Spleen (tissue), 11 donors: ENCODE measurements at regions not wholly inside any gene's neighbourhood (a gene's known extent, or its start where the extent isn't known, plus 50 kb on each side); places are given as distances from the start of the nearest gene placed in this dataset.
A peak's percentile ranks its signal among the peaks of the same experiment; 100 is the strongest.
"Not testable (repeated sequence)": the region's sequence is repeated elsewhere in the genome, so short reads cannot be mapped to it uniquely, and the experiment has no call there.

ENCODE experiments used
- DNase-seq: peaks from one replicate; pipeline ENCODE4 v3.0.0-alpha.2; 2020
- H3K27ac ChIP-seq, 8 donors: fragments of 200-600 bp; sonication (generic) in 7 of 8; 1 replicate in 4 of 8; 2 replicates in 4 of 8; pipeline versions ENCODE4 v1.5.0 to v1.8.0; 2016 to 2021; ENCODE audit warnings: inconsistent platforms in 4 of 8, mild to moderate bottlenecking in 4 of 8, moderate library complexity in 1 of 8
- H3K27me3 ChIP-seq, 7 donors: fragments of 200-600 bp; sonication (generic) in 6 of 7; replicated peaks in 1 of 7; 1 replicate in 4 of 7; 2 replicates in 3 of 7; pipeline versions ENCODE4 v1.5.0 to v1.8.0; 2016 to 2021; ENCODE audit warnings: inconsistent platforms in 3 of 7, mild to moderate bottlenecking in 1 of 7
- H3K36me3 ChIP-seq, 6 donors: fragments of 200-600 bp; sonication (generic) in 5 of 6; 1 replicate in 4 of 6; 2 replicates in 2 of 6; pipeline versions ENCODE4 v1.5.0 to v1.8.0; 2016 to 2021; ENCODE audit warnings: inconsistent platforms in 2 of 6
- H3K4me1 ChIP-seq, 6 donors: fragments of 200-600 bp; sonication (generic) in 5 of 6; 1 replicate in 3 of 6; 2 replicates in 3 of 6; pipeline versions ENCODE4 v1.5.0 to v1.8.0; 2016 to 2021; ENCODE audit warnings: inconsistent platforms in 3 of 6
- H3K4me3 ChIP-seq, 8 donors: fragments of 200-600 bp; sonication (generic) in 7 of 8; 1 replicate in 4 of 8; 2 replicates in 4 of 8; pipeline versions ENCODE4 v1.5.0 to v1.8.0; 2016 to 2021; ENCODE audit warnings: inconsistent platforms in 4 of 8, mild to moderate bottlenecking in 4 of 8, moderate library complexity in 2 of 8
- H3K9me3 ChIP-seq, 8 donors: fragments of 200-600 bp; sonication (generic) in 7 of 8; 1 replicate in 4 of 8; 2 replicates in 4 of 8; pipeline versions ENCODE4 v1.5.0 to v1.8.0; 2016 to 2021; ENCODE audit warnings: inconsistent platforms in 4 of 8
- POLR2A ChIP-seq, 3 donors: fragments of 450-650 bp; IDR thresholded peaks; one replicate each; pipeline ENCODE4 v1.5.1; 2017; ENCODE audit warnings: antibody characterized with exemption in 3 of 3, mild to moderate bottlenecking in 1 of 3
- POLR2AphosphoS5 ChIP-seq, 3 donors: sonication (generic); formaldehyde crosslinking; IDR thresholded peaks; one replicate each; pipeline ENCODE4 v1.5.1; 2017; ENCODE audit warnings: antibody characterized with exemption in 3 of 3
- WGBS, 5 donors: extraction: QIAGEN DNeasy Blood & Tissue Kit in 3 of 5; methylation state at CpG; one replicate each; pipeline versions ENCODE4 v1.1.5 to v1.1.7; 2013 to 2018; 5-methylcytosine and 5-hydroxymethylcytosine counted together
- intact Hi-C: fragments of 100-400 bp; cut with DNase I; formaldehyde crosslinking; loops from one replicate; pipeline ENCODE4 v1.15.0; 2023; ENCODE audit warnings: low total_unique reads
- TF ChIP-seq, protein P1 (sequence below), 11 experiments: fragments of 200-600 bp in 7 of 11; fragments of 450-650 bp in 4 of 11; sonication (generic) in 4 of 11; IDR thresholded peaks in 8 of 11; conservative IDR thresholded peaks in 3 of 11; 1 replicate in 7 of 11; 2 replicates in 4 of 11; pipeline versions ENCODE4 v1.4.0 to v1.8.0; 2016 to 2021; ENCODE audit warnings: antibody characterized with exemption in 11 of 11, inconsistent platforms in 4 of 11, mild to moderate bottlenecking in 1 of 11
- donor health status: healthy with polysubstance abuse.
- donor health status: DM: no; HTN: no; CAD: no; lungs with moderate emphysema.
- donor health status: DM: no; HTN: no; CAD: no.
- donor health status: Bipolar disorder and iron deficiency.
- donor health status: healthy.
- donor health status: DM: no; HTN: no; CAD: no.
- donor health status: DM: yes; HTN: yes; CAD: no.

- no peak for DNase-seq
- 14 to 30% (median 27%) methylated on average over 3 of the region's 3 CpGs for WGBS, 5 donors
- H3K4me3 ChIP-seq: no peak overlapping the region
- intact Hi-C loops: no loop called here
- H3K4me1 ChIP-seq: peaks cover 0 to 37% (median 13%) of the 10 kb centered on the region in 6 donors
- peaks cover 0 to 31% (median 24%) of the 10 kb centered on the region in 8 donors for H3K9me3 ChIP-seq
- H3K27me3 ChIP-seq: no peaks in the 10 kb centered on the region
- peak in 1 of 3 donors; percentile 15 for TF ChIP-seq POLR2AphosphoS5 (IDR thresholded peaks at IDR 0.05)
- TF ChIP-seq, protein P1, sequence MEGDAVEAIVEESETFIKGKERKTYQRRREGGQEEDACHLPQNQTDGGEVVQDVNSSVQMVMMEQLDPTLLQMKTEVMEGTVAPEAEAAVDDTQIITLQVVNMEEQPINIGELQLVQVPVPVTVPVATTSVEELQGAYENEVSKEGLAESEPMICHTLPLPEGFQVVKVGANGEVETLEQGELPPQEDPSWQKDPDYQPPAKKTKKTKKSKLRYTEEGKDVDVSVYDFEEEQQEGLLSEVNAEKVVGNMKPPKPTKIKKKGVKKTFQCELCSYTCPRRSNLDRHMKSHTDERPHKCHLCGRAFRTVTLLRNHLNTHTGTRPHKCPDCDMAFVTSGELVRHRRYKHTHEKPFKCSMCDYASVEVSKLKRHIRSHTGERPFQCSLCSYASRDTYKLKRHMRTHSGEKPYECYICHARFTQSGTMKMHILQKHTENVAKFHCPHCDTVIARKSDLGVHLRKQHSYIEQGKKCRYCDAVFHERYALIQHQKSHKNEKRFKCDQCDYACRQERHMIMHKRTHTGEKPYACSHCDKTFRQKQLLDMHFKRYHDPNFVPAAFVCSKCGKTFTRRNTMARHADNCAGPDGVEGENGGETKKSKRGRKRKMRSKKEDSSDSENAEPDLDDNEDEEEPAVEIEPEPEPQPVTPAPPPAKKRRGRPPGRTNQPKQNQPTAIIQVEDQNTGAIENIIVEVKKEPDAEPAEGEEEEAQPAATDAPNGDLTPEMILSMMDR (IDR thresholded peaks at IDR 0.05 in 8 of 11, conservative IDR thresholded peaks at IDR 0.05 in 3 of 11): no peak
- H3K36me3 ChIP-seq: no peaks in the 10 kb centered on the region
- peak overlapping the region in 7 of 8 donors; percentile 35 to 82 (median 76) for H3K27ac ChIP-seq
Observed at GRCh38 chr2:111624411-111625156, 259.4 kb downstream of the ANAPC1 start.

DNA sequence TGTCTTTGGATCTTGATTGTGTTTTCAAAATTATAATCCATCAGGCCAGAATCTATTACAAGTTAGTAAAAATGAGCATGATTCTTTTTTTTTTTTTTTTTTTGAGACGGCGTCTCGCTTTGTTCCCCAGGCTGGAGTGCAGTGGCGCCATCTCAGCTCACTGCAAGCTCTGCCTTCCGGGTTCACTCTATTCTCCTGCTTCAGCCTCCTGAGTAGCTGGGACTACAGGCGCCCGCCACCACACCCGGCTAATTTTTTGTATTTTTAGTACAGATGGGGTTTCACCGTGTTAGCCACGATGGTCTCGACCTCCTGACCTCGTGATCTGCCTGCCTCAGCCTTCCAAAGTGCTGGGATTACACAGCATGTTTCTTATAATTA is 258.8 kb downstream of the ANAPC1 start:
- H3K27me3 ChIP-seq, DNase-seq, H3K36me3 ChIP-seq, H3K4me3 ChIP-seq, intact Hi-C loops: not testable (repeated sequence)
- peaks cover 0 to 37% (median 13%) of the 10 kb centered on the region in 6 donors for H3K4me1 ChIP-seq
- H3K27ac ChIP-seq: peak overlapping the region in 7 of 8 donors; percentile 35 to 82 (median 76)
- WGBS, 5 donors: 45 to 60% (median 56%) methylated on average over 10 to 12 of the region's 12 CpGs
- H3K9me3 ChIP-seq: peaks cover 0 to 37% (median 29%) of the 10 kb centered on the region in 8 donors

- Histone ChIP-seq H3K27me3 (no peaks in the 10 kb centered on the region), H3K36me3 (no peaks in the 10 kb centered on the region), H3K4me1 (peaks cover 0 to 37% (median 13%) of the 10 kb centered on the region in 6 donors), H3K27ac (peak overlapping the region in 6 of 8 donors; percentile 52 to 82 (median 77)), H3K9me3 (peaks cover 0 to 48% (median 35%) of the 10 kb centered on the region in 8 donors), H3K4me3 (no peak overlapping the region)
- intact Hi-C loops: no loop called here
- WGBS, 5 donors: 85 to 94% (median 90%) methylated on average over 2 of the region's 2 CpGs
- TF ChIP-seq POLR2A (IDR thresholded peaks at IDR 0.05): no peak
- TF ChIP-seq, protein P1 (IDR thresholded peaks at IDR 0.05 in 8 of 11, conservative IDR thresholded peaks at IDR 0.05 in 3 of 11): no peak
- no peak for TF ChIP-seq POLR2AphosphoS5 (IDR thresholded peaks at IDR 0.05)
- no peak for DNase-seq
Observed at GRCh38 chr2:111626037-111626864, 257.7 kb downstream of the ANAPC1 start.

DNA sequence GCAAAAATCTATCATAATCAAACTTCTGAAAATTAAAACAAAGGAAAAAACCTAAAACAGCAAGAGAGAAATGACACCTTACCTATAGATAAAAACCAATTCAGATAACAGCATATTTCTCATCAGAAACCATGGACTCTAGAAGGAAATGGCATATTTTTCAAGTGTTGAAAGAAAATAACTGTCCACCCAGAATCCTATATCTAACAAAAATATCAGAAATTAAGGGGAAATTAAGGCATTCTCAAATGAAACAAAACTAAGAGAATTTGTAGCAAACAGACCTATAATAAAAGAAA is 257.2 kb downstream of the ANAPC1 start:
- Histone ChIP-seq H3K27me3 (no peaks in the 10 kb centered on the region), H3K4me3 (no peak overlapping the region), H3K27ac (peak overlapping the region in 1 of 8 donors; percentile 82), H3K4me1 (peaks cover 0 to 37% (median 13%) of the 10 kb centered on the region in 6 donors), H3K9me3 (peaks cover 0 to 50% (median 35%) of the 10 kb centered on the region in 8 donors), H3K36me3 (no peaks in the 10 kb centered on the region)
- TF ChIP-seq, protein P1 (IDR thresholded peaks at IDR 0.05 in 8 of 11, conservative IDR thresholded peaks at IDR 0.05 in 3 of 11): no peak
- no peak for TF ChIP-seq POLR2A (IDR thresholded peaks at IDR 0.05)
- TF ChIP-seq POLR2AphosphoS5 (IDR thresholded peaks at IDR 0.05): no peak
- intact Hi-C loops: no loop called here
- DNase-seq: no peak
